GM21576 (cell line): ENCODE measurements at regions not wholly inside any gene's neighbourhood (a gene's known extent, or its start where the extent isn't known, plus 50 kb on each side); places are given as distances from the start of the nearest gene placed in this dataset.

Experiments used
- ATAC-seq: cut with Tn5 transposase; IDR thresholded peaks from one replicate; pipeline ENCODE4 v1.9.1; 2021; ENCODE audit warnings: mild to moderate bottlenecking, moderate library complexity; ENCODE audit not compliant: unreplicated experiment

- ATAC-seq, result no peak
Measured at GRCh38 chr5:124692950-124693349, 53.5 kb downstream of the ZNF608 start.

GRCh38 chr5:124692324-124692723 lies 54.1 kb downstream of the ZNF608 start:
- no peak for ATAC-seq

- no peak for ATAC-seq
Measured at GRCh38 chr5:124689653-124690052, 56.8 kb downstream of the ZNF608 start.

- no peak for ATAC-seq
Measured at GRCh38 chr5:124686239-124687004, 60.0 kb downstream of the ZNF608 start.

- ATAC-seq, result no peak
Measured at GRCh38 chr5:124685404-124685930, 61.0 kb downstream of the ZNF608 start.

GRCh38 chr5:124683917-124684555 lies 62.4 kb downstream of the ZNF608 start:
- ATAC-seq, result no peak

- ATAC-seq, result no peak
Measured at GRCh38 chr5:124679578-124680199, 66.8 kb downstream of the ZNF608 start.

GRCh38 chr5:124678922-124679519 lies 67.4 kb downstream of the ZNF608 start:
- ATAC-seq, result no peak

GRCh38 chr5:124678468-124678867 lies 68.0 kb downstream of the ZNF608 start:
- no peak for ATAC-seq

- no peak for ATAC-seq
Measured at GRCh38 chr5:124677374-124678351, 68.8 kb downstream of the ZNF608 start.

GRCh38 chr5:124675931-124676846 lies 70.2 kb downstream of the ZNF608 start:
- ATAC-seq, result no peak

- no peak for ATAC-seq
Measured at GRCh38 chr5:124671193-124671592, 75.2 kb downstream of the ZNF608 start.

- ATAC-seq, result no peak
Measured at GRCh38 chr5:124670722-124671184, 75.7 kb downstream of the ZNF608 start.

GRCh38 chr5:124669956-124670721 lies 76.3 kb downstream of the ZNF608 start:
- ATAC-seq, result no peak

GRCh38 chr5:124669300-124669648 lies 77.2 kb downstream of the ZNF608 start:
- no peak for ATAC-seq

- no peak for ATAC-seq
Measured at GRCh38 chr5:124668353-124669299, 77.8 kb downstream of the ZNF608 start.

- no peak for ATAC-seq
Measured at GRCh38 chr5:124665625-124666024, 80.8 kb downstream of the ZNF608 start.
